Urinary bladder (tissue), 3 donors: ENCODE measurements at regions not wholly inside any gene's neighbourhood (a gene's known extent, or its start where the extent isn't known, plus 50 kb on each side); places are given as distances from the start of the nearest gene placed in this dataset.
"Not testable (repeated sequence)": the region's sequence is repeated elsewhere in the genome, so short reads cannot be mapped to it uniquely, and the experiment has no call there.

Experiments used
- DNase-seq: peaks from one replicate; pipeline ENCODE4 v3.0.0-alpha.2; 2015; ENCODE audit errors: extremely low spot score
- H3K27ac ChIP-seq: one replicate; pipeline ENCODE4 v1.5.1; 2013; ENCODE audit warnings: low read depth, mild to moderate bottlenecking, moderate library complexity
- H3K36me3 ChIP-seq: one replicate; pipeline ENCODE4 v1.6.1; 2013; ENCODE audit warnings: mild to moderate bottlenecking, moderate library complexity; ENCODE audit not compliant: insufficient read depth
- H3K4me1 ChIP-seq: one replicate; pipeline ENCODE4 v1.6.1; 2013; ENCODE audit warnings: mild to moderate bottlenecking, moderate library complexity; ENCODE audit not compliant: insufficient read depth
- H3K4me3 ChIP-seq: one replicate; pipeline ENCODE4 v1.5.1; 2013; ENCODE audit warnings: low read depth, low read length
- WGBS: extraction: QIAGEN DNeasy Blood & Tissue Kit; methylation state at CpG from one replicate; pipeline ENCODE4 v1.1.7; 2013; 5-methylcytosine and 5-hydroxymethylcytosine counted together
- donor health status: healthy with polysubstance abuse.
- donor health status: healthy.

GRCh38 chr11:67940440-67940839, 63.5 kb downstream of the UNC93B1 start:
- H3K27ac ChIP-seq, H3K36me3 ChIP-seq, H3K4me3 ChIP-seq, DNase-seq, H3K4me1 ChIP-seq: not testable (repeated sequence)
- 88% methylated on average over 2 of the region's 2 CpGs for WGBS

GRCh38 chr11:67938964-67939363, 64.9 kb downstream of the UNC93B1 start:
- H3K4me1 ChIP-seq, H3K4me3 ChIP-seq, DNase-seq, H3K27ac ChIP-seq, H3K36me3 ChIP-seq: not testable (repeated sequence)
- 22% methylated on average over 1 of the region's 4 CpGs for WGBS

GRCh38 chr11:67938371-67938770, 65.5 kb downstream of the UNC93B1 start:
- H3K4me1 ChIP-seq, H3K36me3 ChIP-seq, DNase-seq, H3K4me3 ChIP-seq, H3K27ac ChIP-seq: not testable (repeated sequence)
- whole genome bisulfite sequencing: 70% methylated on average over 3 of the region's 3 CpGs

GRCh38 chr11:67923565-67923964, 80.3 kb downstream of the UNC93B1 start:
- 60% methylated on average over 7 of the region's 7 CpGs for WGBS
- not testable (repeated sequence) for H3K4me3 ChIP-seq, DNase-seq, H3K4me1 ChIP-seq, H3K27ac ChIP-seq, H3K36me3 ChIP-seq

GRCh38 chr11:67920546-67920945, 83.4 kb downstream of the UNC93B1 start:
- 67% methylated on average over 6 of the region's 6 CpGs for WGBS
- H3K36me3 ChIP-seq, H3K4me3 ChIP-seq, H3K4me1 ChIP-seq, DNase-seq, H3K27ac ChIP-seq: not testable (repeated sequence)

- not testable (repeated sequence) for H3K36me3 ChIP-seq, DNase-seq, H3K4me1 ChIP-seq, H3K27ac ChIP-seq, H3K4me3 ChIP-seq
- 93% methylated on average over 3 of the region's 3 CpGs for WGBS
These were observed 91.7 kb downstream of the UNC93B1 start for GRCh38 chr11:67912184-67912583.

GRCh38 chr11:67911211-67911610, 92.7 kb downstream of the UNC93B1 start:
- not testable (repeated sequence) for H3K27ac ChIP-seq, H3K4me3 ChIP-seq, H3K4me1 ChIP-seq, DNase-seq, H3K36me3 ChIP-seq
- WGBS: 68% methylated on average over 2 of the region's 2 CpGs

- not testable (repeated sequence) for H3K27ac ChIP-seq, DNase-seq, H3K4me1 ChIP-seq, H3K4me3 ChIP-seq, H3K36me3 ChIP-seq
- 95% methylated on average over 1 of the region's 1 CpG for WGBS
These were observed 93.1 kb downstream of the UNC93B1 start for GRCh38 chr11:67910803-67911202.

- 94% methylated on average over 1 of the region's 1 CpG for WGBS
- not testable (repeated sequence) for H3K4me3 ChIP-seq, H3K4me1 ChIP-seq
These were observed 96.9 kb downstream of the UNC93B1 start for GRCh38 chr11:67906969-67907368.

GRCh38 chr11:67899462-67899861, 104.4 kb downstream of the UNC93B1 start:
- WGBS: 39% methylated on average over 2 of the region's 2 CpGs
- H3K4me1 ChIP-seq, H3K4me3 ChIP-seq, H3K27ac ChIP-seq, DNase-seq, H3K36me3 ChIP-seq: not testable (repeated sequence)

More at GRCh38 chr11:67906969-67907368, 96.9 kb downstream of the UNC93B1 start:
- not testable (repeated sequence) for H3K27ac ChIP-seq, DNase-seq, H3K36me3 ChIP-seq

- H3K4me1 ChIP-seq, H3K36me3 ChIP-seq, H3K27ac ChIP-seq, H3K4me3 ChIP-seq, DNase-seq: not testable (repeated sequence)
- WGBS: 71% methylated on average over 1 of the region's 1 CpG
These were observed 110.4 kb downstream of the UNC93B1 start for GRCh38 chr11:67893487-67893886.

- DNase-seq, H3K4me1 ChIP-seq, H3K27ac ChIP-seq, H3K36me3 ChIP-seq, H3K4me3 ChIP-seq: not testable (repeated sequence)
- 83% methylated on average over 4 of the region's 4 CpGs for WGBS
These were observed 114.3 kb downstream of the UNC93B1 start for GRCh38 chr11:67889646-67890045.

GRCh38 chr11:67888056-67888455, 115.8 kb downstream of the UNC93B1 start:
- not testable (repeated sequence) for H3K4me3 ChIP-seq, H3K27ac ChIP-seq, H3K4me1 ChIP-seq, H3K36me3 ChIP-seq, DNase-seq
- WGBS: 78% methylated on average over 8 of the region's 8 CpGs

GRCh38 chr11:67886672-67887071, 117.2 kb downstream of the UNC93B1 start:
- H3K27ac ChIP-seq, H3K4me1 ChIP-seq, DNase-seq, H3K4me3 ChIP-seq, H3K36me3 ChIP-seq: not testable (repeated sequence)
- 84% methylated on average over 6 of the region's 6 CpGs for WGBS

- not testable (repeated sequence) for H3K4me1 ChIP-seq, H3K36me3 ChIP-seq, DNase-seq, H3K27ac ChIP-seq, H3K4me3 ChIP-seq
- 48% methylated on average over 7 of the region's 7 CpGs for WGBS
These were observed 117.7 kb downstream of the UNC93B1 start for GRCh38 chr11:67886207-67886606.
